HPDE6-E6E7 (cell line): ENCODE measurements at regions not wholly inside any gene's neighbourhood (a gene's known extent, or its start where the extent isn't known, plus 50 kb on each side); places are given as distances from the start of the nearest gene placed in this dataset.
A peak's percentile ranks its signal among the peaks of the same experiment; 100 is the strongest.
"Not testable (repeated sequence)": the region's sequence is repeated elsewhere in the genome, so short reads cannot be mapped to it uniquely, and the experiment has no call there.

Source experiments
- DNase-seq: peaks from one replicate; pipeline ENCODE4 v3.0.0; 2011; ENCODE audit warnings: missing footprints; ENCODE audit errors: extremely low spot score

DNA sequence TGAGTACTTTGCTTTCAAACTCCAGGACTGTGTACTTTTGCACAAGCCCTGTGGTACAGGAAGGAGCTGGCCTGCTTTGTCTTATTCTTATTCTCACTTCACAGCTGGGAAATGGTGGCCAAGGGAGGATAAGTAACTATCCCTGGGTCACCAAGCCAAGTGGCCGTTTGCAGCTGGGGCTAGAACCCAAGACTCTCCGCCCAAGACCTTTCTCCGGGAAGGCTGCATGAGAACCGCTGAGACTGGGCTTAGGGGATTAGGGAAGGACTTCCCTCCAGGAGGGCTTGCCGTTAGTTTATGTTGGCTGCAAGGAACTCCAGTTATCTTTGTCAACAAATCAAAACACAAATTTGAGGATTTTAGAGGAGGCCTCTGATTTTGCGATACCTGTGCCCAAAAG is 109.5 kb upstream of the ADRA1D start:
- DNase-seq = no peak

DNA sequence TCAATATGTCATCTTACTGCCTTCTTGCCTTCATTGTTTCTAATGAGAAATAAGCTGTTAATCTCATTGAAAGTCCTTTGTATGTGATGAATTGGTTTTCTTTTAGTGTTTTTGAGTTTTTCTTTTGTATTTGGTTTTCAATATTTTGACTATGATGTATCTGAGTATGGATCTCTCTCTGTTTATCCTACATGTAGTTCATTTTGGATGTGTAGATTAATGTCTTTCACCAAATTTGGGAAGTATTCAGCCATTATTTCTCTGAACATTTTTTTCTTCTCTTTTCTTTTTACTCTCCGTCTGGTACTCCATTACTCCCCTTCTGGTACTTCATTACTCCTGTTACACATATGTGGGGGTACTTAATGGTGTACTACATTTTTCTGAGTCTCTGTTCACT is 103.3 kb upstream of the ADRA1D start:
- no peak for DNase-seq

DNA sequence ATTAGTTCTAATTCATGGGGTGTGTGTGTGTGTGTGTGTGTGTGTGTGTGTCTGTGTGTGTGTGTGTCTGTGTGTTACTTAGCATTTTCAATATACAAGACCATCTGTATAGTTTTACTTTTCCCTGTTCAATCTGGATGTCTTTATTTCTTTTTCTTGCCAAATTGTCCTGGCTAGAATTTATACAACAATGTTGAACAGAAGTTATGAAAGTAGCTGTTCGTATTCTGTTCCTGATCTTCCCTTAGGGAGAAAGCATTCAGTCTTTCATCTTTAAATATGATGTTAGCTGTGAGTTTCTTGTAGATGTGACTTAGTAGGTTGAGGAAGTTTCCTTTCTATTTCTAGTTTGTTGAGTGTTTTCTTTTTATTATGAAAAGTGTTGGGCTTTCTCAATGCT is 101.0 kb upstream of the ADRA1D start:
- DNase-seq = no peak

DNA sequence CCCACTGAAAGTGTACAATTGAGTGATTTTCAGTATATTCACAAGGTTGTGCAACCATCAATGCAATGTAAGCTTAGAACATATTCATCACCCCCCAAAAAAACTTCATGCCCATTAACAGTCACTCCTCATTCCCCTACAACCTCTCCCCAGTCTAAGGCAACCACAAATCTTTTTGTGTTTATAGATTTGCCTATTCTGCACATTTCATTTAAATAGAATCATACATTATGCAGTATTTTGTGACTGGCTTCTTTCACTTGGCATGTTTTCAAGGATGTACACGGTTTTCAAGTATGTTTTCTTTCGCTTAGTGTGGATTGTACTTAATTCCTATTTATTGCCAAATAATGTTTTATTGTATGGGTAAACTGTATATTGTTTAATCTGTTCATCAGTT is 95.6 kb upstream of the ADRA1D start:
- no peak for DNase-seq

DNA sequence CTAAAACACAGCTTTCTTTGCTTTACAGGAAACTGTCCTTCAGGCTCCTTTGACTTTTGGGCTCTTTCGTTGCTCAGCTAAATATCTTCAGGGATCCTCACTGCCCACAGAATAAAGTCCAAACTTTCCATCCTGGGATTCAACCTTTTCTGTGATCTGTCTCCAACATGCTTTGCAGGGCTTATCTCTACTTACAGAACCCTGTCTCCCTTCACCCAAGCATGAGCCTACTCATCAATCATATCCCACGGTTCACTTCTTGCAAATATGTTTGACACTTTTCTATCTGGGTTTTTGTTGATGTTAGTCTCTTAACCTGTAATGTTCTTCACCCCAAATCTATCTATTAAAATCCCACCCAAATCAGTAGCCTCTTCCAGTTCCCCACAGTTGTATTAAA is 93.5 kb upstream of the ADRA1D start:
- DNase-seq = no peak

DNA sequence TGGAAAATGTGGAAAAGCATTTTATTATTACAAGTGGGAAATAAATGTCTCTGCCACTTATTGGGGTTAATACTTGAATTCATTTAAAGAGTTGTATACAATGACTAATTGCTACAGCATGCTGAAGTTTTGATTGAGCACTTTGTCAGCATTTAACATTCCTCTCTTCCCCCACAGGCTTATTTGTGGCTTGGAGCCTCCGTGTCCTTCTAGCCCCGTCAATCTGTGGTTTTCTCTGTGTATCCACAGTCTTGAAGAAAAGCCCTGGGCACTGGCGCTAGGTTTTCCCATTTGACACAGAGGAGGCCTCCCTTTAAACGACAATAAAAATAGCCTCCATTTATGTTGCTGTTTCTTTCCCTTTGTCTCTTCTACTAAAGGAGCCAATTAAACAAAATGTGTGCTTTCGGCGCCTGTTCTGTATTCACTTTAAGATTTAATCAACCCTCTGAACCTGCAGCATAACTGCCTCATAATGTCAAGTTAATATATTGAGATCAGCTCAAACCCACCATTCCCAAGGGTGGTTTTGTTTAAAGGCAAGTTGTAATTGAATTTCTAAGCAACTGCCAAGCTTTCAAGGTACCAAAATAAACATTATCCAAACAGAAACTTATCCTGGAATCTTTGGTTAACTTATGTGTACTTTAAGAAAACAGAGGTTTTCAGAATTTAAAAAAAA is 92.9 kb upstream of the ADRA1D start:
- DNase-seq = peak; percentile 37

DNA sequence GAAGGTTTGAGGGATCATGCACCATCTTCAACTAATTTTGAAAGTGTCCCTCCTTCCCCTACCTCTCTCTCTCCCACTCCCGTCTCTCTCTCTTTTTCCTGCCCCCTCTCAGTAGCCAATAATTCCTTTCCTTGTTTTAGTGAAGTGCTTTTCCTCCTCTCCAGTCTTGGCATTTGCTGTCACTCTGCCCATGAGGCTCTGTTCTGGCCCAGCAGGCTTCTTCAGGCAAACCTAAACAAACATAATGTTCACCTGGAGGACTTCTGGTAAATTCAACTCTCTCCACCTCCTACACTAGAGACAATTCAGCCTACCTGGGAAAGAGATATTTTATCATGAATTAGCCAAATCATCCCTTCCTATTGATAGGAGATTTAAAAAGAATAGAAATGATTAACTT is 86.6 kb upstream of the ADRA1D start:
- DNase-seq = no peak

DNA sequence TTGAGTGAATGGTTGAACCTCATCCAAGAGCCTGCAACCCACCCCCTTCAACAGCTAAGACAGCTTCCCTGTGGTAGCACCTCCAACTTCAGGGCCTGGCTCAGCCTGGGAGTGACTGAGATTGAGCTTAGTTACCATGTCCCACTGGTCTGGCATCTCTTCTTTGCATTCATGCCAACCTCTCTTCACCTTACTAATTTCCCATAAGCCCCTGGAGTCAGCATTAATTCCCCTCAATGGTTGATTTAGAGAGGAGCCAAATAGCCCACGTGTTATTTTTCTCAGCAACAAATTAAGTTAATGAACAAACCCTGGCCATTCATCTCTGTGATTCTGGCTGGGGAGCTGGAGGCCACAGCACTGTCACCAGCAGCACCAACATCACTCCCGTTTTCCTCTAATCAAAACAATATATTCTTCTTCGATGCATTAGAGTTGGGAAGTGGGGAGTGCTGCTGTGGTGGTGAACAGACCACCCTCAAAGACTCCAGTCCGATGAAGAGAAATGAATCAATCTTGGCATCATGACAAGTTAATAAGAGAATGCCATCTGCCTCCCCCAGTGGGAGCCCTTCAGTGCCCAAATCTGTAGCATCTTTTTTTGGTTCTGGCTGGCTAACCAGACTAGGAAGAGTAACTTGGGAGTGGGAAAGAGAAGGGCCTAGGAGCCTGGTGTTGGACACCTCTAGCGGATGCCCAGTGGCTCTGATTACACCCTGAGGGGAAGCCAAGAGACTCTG is 83.2 kb upstream of the ADRA1D start:
- DNase-seq = no peak

DNA sequence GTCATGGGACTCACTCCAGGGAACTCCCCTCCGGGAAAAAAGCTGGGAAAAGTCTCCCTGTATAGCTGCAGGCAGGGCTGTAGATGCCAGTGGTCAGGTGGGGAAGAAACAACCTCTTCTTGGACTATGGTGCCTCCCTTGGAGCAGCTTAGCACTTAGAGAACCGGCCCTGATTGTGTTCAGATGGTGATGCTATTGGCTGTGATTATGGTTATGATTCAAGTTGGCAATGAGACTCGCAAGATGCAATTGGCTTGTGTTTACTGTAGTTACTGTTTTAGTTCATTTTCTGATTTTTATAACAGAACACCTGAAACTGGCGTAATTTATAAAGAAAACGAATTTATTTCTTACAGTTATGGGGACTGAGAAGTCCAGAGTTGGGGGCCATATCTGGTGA is 80.9 kb upstream of the ADRA1D start:
- no peak for DNase-seq

DNA sequence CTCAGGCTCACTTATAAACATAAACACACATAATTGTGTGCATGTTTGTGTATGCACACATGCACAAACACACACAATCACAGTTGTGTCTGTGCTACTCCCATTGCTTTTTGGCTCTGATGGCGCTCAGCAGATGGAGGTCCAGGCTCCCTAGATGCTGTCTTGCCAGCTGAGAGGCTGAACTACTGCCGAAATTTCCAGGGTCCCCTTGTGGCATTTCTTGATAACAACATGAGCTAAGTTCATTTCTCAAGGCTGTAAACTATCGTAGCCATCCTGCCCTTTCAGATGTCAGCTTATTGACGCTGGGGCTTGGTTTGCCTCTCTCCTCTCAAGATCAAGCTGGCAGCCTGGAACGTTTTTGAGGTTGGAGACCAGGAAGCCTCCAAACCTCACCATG is 80.1 kb upstream of the ADRA1D start:
- no peak for DNase-seq

DNA sequence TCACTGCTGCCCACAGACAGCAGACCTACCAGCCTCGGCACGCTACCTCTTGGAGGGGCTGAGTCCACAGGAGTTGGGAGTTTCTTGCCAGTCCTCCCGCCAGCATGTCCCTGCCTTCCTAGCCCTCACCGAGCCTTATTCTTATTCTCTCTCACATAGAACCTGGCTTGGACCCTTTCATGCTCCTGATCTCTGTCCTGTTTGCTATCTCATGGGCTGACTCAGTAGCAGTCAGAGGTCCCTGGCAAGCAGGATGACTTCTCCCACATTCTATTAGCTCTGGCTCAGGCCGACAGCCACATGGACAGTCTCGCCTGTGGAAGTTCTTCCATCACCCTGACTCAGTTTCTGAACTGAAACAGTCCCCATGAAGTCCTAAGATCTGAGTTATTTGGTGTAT is 79.5 kb upstream of the ADRA1D start:
- no peak for DNase-seq

DNA sequence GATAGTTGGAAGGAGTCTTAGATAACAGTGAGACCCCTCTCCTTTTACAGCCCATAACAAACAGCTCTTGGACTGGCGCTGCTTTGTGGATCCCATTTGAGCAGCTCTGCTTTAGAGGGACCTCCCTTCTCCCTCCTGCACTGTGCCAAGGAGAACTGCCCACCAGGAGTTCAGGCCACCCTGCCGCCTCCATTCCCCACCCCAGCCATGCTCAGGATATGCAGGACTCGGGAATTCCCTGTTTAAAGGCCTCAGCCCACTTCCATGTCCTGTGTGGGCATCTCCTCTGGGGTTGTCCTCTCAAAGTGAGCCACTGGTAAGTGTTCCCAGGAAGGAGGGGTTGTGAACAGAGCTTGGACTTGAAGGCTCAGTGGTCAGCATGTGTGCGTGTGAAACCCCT is 78.9 kb upstream of the ADRA1D start:
- no peak for DNase-seq

DNA sequence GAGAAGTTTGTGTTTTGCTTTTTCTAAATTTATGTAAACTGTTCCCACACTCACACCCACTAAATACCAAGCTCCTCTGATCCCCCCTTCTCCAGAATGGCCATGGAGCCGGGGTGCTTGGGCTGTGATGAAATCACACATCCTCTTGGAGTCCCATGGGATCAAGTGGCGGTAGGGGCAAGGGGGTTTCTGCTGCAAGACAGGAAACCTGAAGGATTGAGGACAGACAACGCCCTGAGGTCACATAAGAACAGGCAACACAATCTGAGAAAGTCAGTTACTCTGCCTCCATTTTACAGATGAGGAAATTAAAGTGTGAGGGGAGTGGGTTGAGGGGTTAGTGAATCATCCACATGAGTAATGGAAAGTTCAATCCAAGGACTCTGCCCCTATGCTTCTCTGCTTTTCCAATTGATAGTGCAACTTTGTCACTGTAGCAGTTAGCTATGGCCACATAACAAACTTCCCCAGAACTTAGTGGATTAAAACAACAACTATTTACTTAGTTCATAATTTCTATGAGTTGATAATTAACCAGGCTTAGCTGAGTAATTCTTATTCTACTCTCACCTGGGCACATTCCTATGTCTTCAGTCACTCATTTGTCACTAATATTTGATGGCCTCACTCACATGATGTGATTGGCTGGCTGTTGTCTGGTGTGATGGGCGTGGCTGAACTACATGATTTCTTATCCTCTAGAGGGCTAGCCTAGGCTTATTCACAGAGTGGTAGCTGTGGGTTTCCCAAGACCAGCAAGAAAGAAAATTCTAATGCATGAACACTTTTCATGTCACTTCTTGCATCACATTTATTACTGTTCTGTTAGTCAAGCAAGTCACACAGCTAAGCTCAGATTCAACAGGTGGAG is 77.3 kb upstream of the ADRA1D start:
- DNase-seq = peak; percentile 60

DNA sequence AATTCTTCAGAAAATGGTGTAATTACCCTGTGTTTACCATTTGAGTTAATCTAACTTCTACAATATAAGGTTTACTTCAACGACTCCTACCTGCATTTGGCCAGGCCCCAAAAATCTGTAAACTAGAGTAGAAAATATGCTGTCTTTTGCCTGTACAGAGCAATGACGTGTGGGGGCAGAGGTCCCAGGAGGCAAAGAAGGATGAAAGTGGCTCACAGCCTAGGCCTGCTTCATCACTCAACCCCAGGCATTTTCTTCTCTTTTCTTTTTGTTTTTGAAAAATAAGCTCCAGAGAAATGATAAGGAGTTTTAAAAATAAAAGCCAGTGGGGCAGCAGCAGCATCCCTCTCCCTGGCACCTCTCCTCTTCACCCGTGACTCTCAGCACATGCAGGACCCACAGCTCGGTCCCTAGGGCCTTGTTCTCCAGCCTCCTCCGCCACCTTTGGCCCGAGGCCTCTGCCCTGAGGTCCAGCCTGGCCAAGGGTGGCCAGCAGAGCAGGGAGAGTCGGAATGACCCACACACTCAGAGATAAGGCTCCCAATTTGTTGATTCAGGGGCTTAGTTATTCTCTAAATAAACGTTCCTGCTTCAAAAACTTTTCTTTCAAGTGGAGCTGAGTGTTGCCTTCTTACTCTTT is 76.6 kb upstream of the ADRA1D start:
- DNase-seq = no peak

DNA sequence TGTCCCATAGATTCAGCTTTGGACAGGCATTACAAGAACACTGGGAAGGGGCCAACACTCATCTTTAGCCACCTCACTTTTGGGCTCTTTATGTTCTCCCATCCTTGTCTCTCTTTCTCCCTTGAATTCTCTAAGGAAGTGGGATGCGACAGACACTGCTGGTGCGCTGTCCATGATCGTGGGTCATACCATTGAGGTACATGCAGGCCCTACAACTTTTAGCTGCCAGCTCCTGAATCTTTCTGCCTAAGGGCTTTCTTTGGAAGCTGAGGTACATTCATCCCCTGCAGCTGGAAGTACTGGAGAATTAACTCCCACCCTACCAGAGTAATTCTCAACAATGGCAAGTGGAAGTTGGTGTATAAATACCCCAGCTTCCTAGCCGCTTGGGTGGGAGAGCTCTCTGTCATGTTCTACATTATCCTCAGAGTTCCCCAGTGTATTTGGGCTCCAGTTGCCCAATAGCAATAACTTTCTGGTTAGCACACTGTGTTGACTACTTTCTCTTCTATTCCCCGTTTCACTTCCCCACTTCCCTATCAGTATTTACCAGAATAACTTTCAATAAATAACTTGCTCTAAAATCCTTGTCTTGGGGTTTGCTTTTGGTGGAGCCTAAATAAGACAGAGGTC is 75.6 kb upstream of the ADRA1D start:
- no peak for DNase-seq

DNA sequence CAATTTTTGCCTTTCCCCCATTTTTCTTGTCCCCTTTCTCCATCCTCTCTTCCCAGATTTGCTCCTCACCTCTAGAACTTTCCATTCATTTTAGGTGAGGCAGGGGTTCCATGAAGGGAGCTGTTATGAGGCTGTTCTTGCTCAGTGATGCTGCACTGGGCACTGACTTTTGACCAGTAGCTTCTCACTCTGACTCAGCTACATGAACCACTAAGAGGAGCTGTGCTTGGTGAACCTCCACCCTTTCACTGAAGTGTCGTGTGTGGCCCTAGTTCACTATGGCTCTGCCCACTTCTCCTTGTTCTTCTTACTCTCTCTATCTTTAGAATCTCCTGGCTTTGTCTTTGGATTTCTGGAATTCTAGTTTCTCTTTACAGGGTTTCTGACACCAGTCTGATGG is 73.4 kb upstream of the ADRA1D start:
- no peak for DNase-seq

DNA sequence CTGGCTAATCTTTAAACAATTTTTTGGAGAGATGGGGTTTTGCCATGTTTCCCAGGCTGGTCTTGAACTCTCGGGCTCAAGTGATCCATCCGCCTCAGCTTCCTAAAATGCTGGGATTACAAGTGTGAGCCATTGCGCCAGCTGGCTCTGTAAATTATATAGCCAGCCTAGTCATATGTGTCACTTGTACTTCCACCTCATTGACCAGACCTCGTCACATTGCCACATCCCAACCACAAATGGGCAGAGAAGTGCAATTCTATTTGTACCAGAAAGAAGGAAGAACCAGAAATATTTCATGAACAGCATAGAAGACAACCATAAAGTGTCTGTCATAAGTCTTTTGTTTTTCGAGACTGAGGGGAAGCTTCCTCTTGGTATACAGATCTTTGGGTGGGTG is 71.2 kb upstream of the ADRA1D start:
- DNase-seq = no peak

DNA sequence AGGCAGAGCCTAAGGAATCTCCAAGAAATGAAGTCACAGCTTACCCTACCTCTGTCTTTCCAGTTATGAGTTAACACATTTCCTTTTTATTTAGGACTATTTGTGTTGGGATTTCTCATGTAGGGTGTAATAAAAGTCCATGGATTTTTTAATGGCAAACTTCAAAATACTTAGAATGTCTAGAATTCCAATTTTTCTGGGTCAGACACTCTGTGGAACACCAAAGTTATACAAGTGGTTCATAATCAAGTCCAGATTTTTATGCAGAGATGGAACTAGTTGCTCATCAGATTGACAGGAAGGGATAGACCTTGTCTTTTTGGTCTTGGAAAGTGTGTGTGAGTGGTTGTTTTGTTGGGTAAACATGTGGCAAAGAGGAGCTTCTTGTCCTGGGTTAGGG is 69.8 kb upstream of the ADRA1D start:
- no peak for DNase-seq

DNA sequence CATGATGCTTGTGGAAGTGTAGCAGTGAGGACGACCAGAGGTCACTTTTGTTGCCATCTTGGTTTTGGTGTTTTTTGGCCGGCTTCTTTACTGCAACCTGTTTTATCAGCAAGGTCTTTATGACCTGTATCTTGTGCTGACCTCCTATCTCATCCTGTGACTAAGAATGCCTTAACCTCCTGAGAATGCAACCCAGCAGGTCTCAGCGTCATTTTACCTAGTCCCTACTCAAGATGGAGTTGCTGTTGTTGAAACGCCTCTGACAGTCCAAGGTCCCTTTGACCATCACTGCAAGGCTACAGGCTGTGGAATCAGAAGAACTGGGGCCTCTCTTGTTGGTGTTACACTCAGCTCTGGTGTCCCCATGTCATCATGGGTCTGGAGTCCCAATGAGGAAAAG is 61.5 kb upstream of the ADRA1D start:
- DNase-seq = not testable (repeated sequence)

DNA sequence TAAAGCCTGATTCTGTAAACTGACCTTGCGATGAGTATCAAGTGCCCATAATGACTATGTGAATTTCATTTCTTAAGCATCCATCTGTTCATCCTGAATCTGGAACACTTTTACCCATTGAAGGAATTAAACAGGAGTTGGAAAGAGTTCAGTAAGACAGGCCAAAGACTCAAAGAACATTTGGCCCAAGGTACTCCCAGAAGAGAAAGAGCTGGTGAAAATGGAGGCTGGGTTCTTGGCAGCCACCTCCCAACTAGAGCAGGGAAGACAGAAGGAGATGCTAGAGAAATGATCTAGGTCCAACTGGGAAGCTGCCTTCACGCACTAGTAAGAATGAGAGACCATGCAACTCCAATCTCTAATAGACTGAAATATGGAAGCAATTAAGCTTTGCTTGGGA is 57.1 kb upstream of the ADRA1D start:
- no peak for DNase-seq

DNA sequence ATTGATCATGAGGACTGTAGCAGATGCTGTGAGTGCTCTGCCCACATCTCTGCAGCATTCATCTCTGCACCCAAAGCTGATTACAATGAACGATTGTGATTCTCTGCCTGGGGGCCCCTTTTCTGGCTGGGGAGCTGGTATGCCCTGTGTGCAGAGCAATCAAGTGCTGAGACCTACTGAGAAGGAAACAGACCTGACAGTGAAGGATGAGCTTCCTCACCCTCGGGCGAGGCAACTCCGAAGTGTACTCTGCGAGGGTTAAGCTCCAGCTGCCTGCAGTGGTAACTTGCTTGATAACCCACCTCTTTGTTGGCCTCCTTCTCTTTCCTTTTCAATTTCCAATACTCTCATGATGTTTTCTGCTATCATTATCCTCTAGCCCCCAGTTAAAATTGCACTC is 56.0 kb upstream of the ADRA1D start:
- DNase-seq = no peak

DNA sequence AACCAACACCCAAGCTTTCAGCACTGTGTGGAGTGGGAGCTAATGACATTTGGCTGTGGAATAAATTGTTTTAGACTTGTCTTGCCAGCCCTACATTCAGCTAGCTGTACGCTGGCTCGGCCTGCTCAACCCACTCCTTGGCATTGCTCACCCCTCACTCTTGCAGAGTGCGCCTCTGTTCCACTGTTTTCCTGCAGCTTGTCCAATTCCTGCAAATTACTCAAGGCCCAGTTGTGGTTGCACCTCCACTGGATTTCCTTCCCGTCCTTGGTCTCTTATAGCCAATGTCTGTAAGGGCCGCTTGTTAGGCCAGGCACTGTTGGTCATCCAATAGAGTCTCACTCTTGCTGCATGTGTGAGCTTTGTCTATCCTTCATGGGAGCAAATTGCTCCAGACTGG is 55.5 kb upstream of the ADRA1D start:
- DNase-seq = no peak
